KOPT-K1 (cell line): ENCODE measurements at regions not wholly inside any gene's neighbourhood (a gene's known extent, or its start where the extent isn't known, plus 50 kb on each side); places are given as distances from the start of the nearest gene placed in this dataset.

ENCODE experiments used
- H3K27ac ChIP-seq: fragments of 200-600 bp; sonication (generic); 2 replicates; pipeline ENCODE4 v1.5.1; 2016; ENCODE audit warnings: antibody characterized with exemption, mild to moderate bottlenecking, low read depth, low read length; ENCODE audit not compliant: poor library complexity, severe bottlenecking
- H3K36me3 ChIP-seq: fragments of 200-600 bp; sonication (generic); 2 replicates; pipeline ENCODE4 v1.5.1; 2017; ENCODE audit warnings: antibody characterized with exemption, mild to moderate bottlenecking, low read length, moderate library complexity; ENCODE audit not compliant: insufficient read depth
- H3K9me3 ChIP-seq: fragments of 200-600 bp; sonication (generic); 2 replicates; pipeline ENCODE4 v1.5.1; 2017; ENCODE audit warnings: antibody characterized with exemption, low read length, mild to moderate bottlenecking; ENCODE audit not compliant: insufficient read depth, poor library complexity, severe bottlenecking

GRCh38 chr10:128306535-128306934 is 180.3 kb upstream of the MKI67 start:
- H3K27ac ChIP-seq = no peak overlapping the region
- no peaks in the 10 kb centered on the region for H3K36me3 ChIP-seq
- no peaks in the 10 kb centered on the region for H3K9me3 ChIP-seq

GRCh38 chr10:128306966-128307365 is 180.7 kb upstream of the MKI67 start:
- Histone ChIP-seq H3K36me3 (no peaks in the 10 kb centered on the region), H3K9me3 (no peaks in the 10 kb centered on the region), H3K27ac (no peak overlapping the region)

GRCh38 chr10:128307820-128308219 is 181.6 kb upstream of the MKI67 start:
- Histone ChIP-seq H3K36me3 (no peaks in the 10 kb centered on the region), H3K27ac (no peak overlapping the region), H3K9me3 (no peaks in the 10 kb centered on the region)

- no peaks in the 10 kb centered on the region for H3K36me3 ChIP-seq
- H3K27ac ChIP-seq = no peak overlapping the region
- no peaks in the 10 kb centered on the region for H3K9me3 ChIP-seq
Measured at GRCh38 chr10:128310971-128311658, 184.9 kb upstream of the MKI67 start.

- Histone ChIP-seq H3K27ac (no peak overlapping the region), H3K36me3 (no peaks in the 10 kb centered on the region), H3K9me3 (no peaks in the 10 kb centered on the region)
Measured at GRCh38 chr10:128312250-128312649, 186.0 kb upstream of the MKI67 start.

- H3K27ac ChIP-seq = no peak overlapping the region
- no peaks in the 10 kb centered on the region for H3K9me3 ChIP-seq
- H3K36me3 ChIP-seq = no peaks in the 10 kb centered on the region
Measured at GRCh38 chr10:128314686-128315085, 188.5 kb upstream of the MKI67 start.

- Histone ChIP-seq H3K27ac (no peak overlapping the region), H3K36me3 (no peaks in the 10 kb centered on the region), H3K9me3 (no peaks in the 10 kb centered on the region)
Measured at GRCh38 chr10:128316121-128316726, 190.0 kb upstream of the MKI67 start.

- Histone ChIP-seq H3K9me3 (no peaks in the 10 kb centered on the region), H3K36me3 (no peaks in the 10 kb centered on the region), H3K27ac (no peak overlapping the region)
Measured at GRCh38 chr10:128316925-128317324, 190.7 kb upstream of the MKI67 start.

- no peaks in the 10 kb centered on the region for H3K36me3 ChIP-seq
- no peaks in the 10 kb centered on the region for H3K9me3 ChIP-seq
- H3K27ac ChIP-seq = no peak overlapping the region
Measured at GRCh38 chr10:128318366-128318765, 192.1 kb upstream of the MKI67 start.

GRCh38 chr10:128318913-128319312 is 192.7 kb upstream of the MKI67 start:
- Histone ChIP-seq H3K36me3 (no peaks in the 10 kb centered on the region), H3K27ac (no peak overlapping the region), H3K9me3 (no peaks in the 10 kb centered on the region)

GRCh38 chr10:128322106-128322505 is 195.9 kb upstream of the MKI67 start:
- H3K27ac ChIP-seq = no peak overlapping the region
- peaks cover 6% of the 10 kb centered on the region for H3K9me3 ChIP-seq
- H3K36me3 ChIP-seq = no peaks in the 10 kb centered on the region

- H3K9me3 ChIP-seq = peaks cover 13% of the 10 kb centered on the region
- H3K27ac ChIP-seq = no peak overlapping the region
- H3K36me3 ChIP-seq = no peaks in the 10 kb centered on the region
Measured at GRCh38 chr10:128322950-128323349, 196.7 kb upstream of the MKI67 start.

- Histone ChIP-seq H3K36me3 (no peaks in the 10 kb centered on the region), H3K27ac (no peak overlapping the region), H3K9me3 (peaks cover 13% of the 10 kb centered on the region)
Measured at GRCh38 chr10:128324058-128324827, 198.0 kb upstream of the MKI67 start.

GRCh38 chr10:128325788-128326187 is 199.6 kb upstream of the MKI67 start:
- Histone ChIP-seq H3K36me3 (no peaks in the 10 kb centered on the region), H3K27ac (no peak overlapping the region), H3K9me3 (peaks cover 13% of the 10 kb centered on the region)

GRCh38 chr10:128326251-128326650 is 200.0 kb upstream of the MKI67 start:
- H3K36me3 ChIP-seq = no peaks in the 10 kb centered on the region
- no peak overlapping the region for H3K27ac ChIP-seq
- peaks cover 13% of the 10 kb centered on the region for H3K9me3 ChIP-seq
